ENCODE measurements at regions not wholly inside any gene's neighbourhood (a gene's known extent, or its start where the extent isn't known, plus 50 kb on each side); places are given as distances from the start of the nearest gene placed in this dataset.
A peak's percentile ranks its signal among the peaks of the same experiment; 100 is the strongest.

- FAIRE-seq: no peak
- no peak for DNase-seq (ENCODE audit: low spot score in 2 of 2)
Measured at GRCh38 chr3:194801461-194802432, 116.1 kb downstream of the FAM43A start.

- DNase-seq (ENCODE audit: low spot score in 2 of 2): no peak
- FAIRE-seq: no peak
Measured at GRCh38 chr3:194804796-194805195, 119.1 kb downstream of the FAM43A start.

GRCh38 chr3:194805546-194805945 is 119.9 kb downstream of the FAM43A start:
- FAIRE-seq (no peak), DNase-seq (ENCODE audit: low spot score in 2 of 2) (no peak)

- FAIRE-seq: no peak
- DNase-seq (ENCODE audit: low spot score in 2 of 2): no peak
Measured at GRCh38 chr3:194806991-194807630, 121.4 kb downstream of the FAM43A start.

GRCh38 chr3:194808640-194809097 is 123.0 kb downstream of the FAM43A start:
- DNase-seq (ENCODE audit: low spot score in 2 of 2) (no peak), FAIRE-seq (no peak)

GRCh38 chr3:194809382-194809781 is 123.7 kb downstream of the FAM43A start:
- FAIRE-seq (no peak), DNase-seq (ENCODE audit: low spot score in 2 of 2) (no peak)

- FAIRE-seq: no peak
- no peak for DNase-seq (ENCODE audit: low spot score in 2 of 2)
Measured at GRCh38 chr3:194810076-194810475, 124.4 kb downstream of the FAM43A start.

- DNase-seq (ENCODE audit: low spot score in 2 of 2) (no peak), FAIRE-seq (no peak)
Measured at GRCh38 chr3:194811118-194811517, 125.4 kb downstream of the FAM43A start.

- no peak for FAIRE-seq
Measured at GRCh38 chr3:194812176-194812575, 126.5 kb downstream of the FAM43A start.

GRCh38 chr3:194814878-194815357 is 129.2 kb downstream of the FAM43A start:
- FAIRE-seq (no peak), DNase-seq (ENCODE audit: low spot score in 2 of 2) (peak; percentile 29 to 37)

More at GRCh38 chr3:194812176-194812575, 126.5 kb downstream of the FAM43A start:
- DNase-seq (ENCODE audit: low spot score in 2 of 2): no peak

- FAIRE-seq (no peak), DNase-seq (ENCODE audit: low spot score in 2 of 2) (no peak)
Measured at GRCh38 chr3:194816748-194817591, 131.3 kb downstream of the FAM43A start.

GRCh38 chr3:194817592-194817930 is 131.9 kb downstream of the FAM43A start:
- DNase-seq (ENCODE audit: low spot score in 2 of 2): no peak
- no peak for FAIRE-seq

GRCh38 chr3:194817936-194818335 is 132.3 kb downstream of the FAM43A start:
- DNase-seq (ENCODE audit: low spot score in 2 of 2) (no peak), FAIRE-seq (no peak)

- no peak for FAIRE-seq
- no peak for DNase-seq (ENCODE audit: low spot score in 2 of 2)
Measured at GRCh38 chr3:194824100-194824499, 138.4 kb downstream of the FAM43A start.

GRCh38 chr3:194824701-194825111 is 139.0 kb downstream of the FAM43A start:
- no peak for FAIRE-seq
- no peak for DNase-seq (ENCODE audit: low spot score in 2 of 2)

- DNase-seq (ENCODE audit: low spot score in 2 of 2) (no peak), FAIRE-seq (no peak)
Measured at GRCh38 chr3:194826594-194826993, 140.9 kb downstream of the FAM43A start.

- no peak for FAIRE-seq
- DNase-seq (ENCODE audit: low spot score in 2 of 2): no peak
Measured at GRCh38 chr3:194827486-194827885, 141.8 kb downstream of the FAM43A start.

GRCh38 chr3:194828116-194828515 is 142.4 kb downstream of the FAM43A start:
- FAIRE-seq (no peak), DNase-seq (ENCODE audit: low spot score in 2 of 2) (no peak)

GRCh38 chr3:194828926-194829325 is 143.2 kb downstream of the FAM43A start:
- no peak for FAIRE-seq
- DNase-seq (ENCODE audit: low spot score in 2 of 2): no peak

- no peak for DNase-seq (ENCODE audit: low spot score in 2 of 2)
- FAIRE-seq: no peak
Measured at GRCh38 chr3:194830401-194830800, 144.7 kb downstream of the FAM43A start.

GRCh38 chr3:194830978-194831377 is 145.3 kb downstream of the FAM43A start:
- DNase-seq (ENCODE audit: low spot score in 2 of 2): no peak
- no peak for FAIRE-seq

Data from frontal cortex (tissue), 3 donors.